ENCODE measurements at regions not wholly inside any gene's neighbourhood (a gene's known extent, or its start where the extent isn't known, plus 50 kb on each side); places are given as distances from the start of the nearest gene placed in this dataset.

GRCh38 chr11:70647188-70648166, 249.1 kb downstream of the CTTN start:
- no peak for TF ChIP-seq ZBTB7A (IDR thresholded peaks at IDR 0.05; ENCODE audit: borderline replicate concordance, control insufficient read depth, low read depth, low read length)
- TF ChIP-seq BHLHE40 (IDR thresholded peaks at IDR 0.05; ENCODE audit: low read length), result no peak

Measured in K562 (cell line).